CD4-positive, CD25-positive, alpha-beta regulatory T cell (primary cell): ENCODE measurements at regions not wholly inside any gene's neighbourhood (a gene's known extent, or its start where the extent isn't known, plus 50 kb on each side); places are given as distances from the start of the nearest gene placed in this dataset.
"Not testable (repeated sequence)": the region's sequence is repeated elsewhere in the genome, so short reads cannot be mapped to it uniquely, and the experiment has no call there.

ENCODE experiments used
- ATAC-seq, 2 donors: fragments of 150-1000 bp; cut with Tn5 transposase; one replicate each; pipeline ENCODE4 v1.10.0; 2021; ENCODE audit warnings: low read depth in 2 of 2, moderate number of reproducible peaks in 2 of 2, moderate library complexity in 1 of 2
- DNase-seq, 3 donors: peaks; one replicate each; pipeline versions ENCODE4 v3.0.0 to v3.0.0-alpha.2; 2012 to 2022; ENCODE audit warnings: mixed read lengths in 1 of 3
- H3K27ac ChIP-seq: one replicate; pipeline ENCODE4 v1.7.0; 2013; ENCODE audit warnings: mild to moderate bottlenecking, low read length; ENCODE audit not compliant: insufficient read depth, poor library complexity, severe bottlenecking
- H3K27me3 ChIP-seq: one replicate; pipeline ENCODE4 v1.7.0; 2013; ENCODE audit warnings: low read length; ENCODE audit not compliant: control insufficient read depth, insufficient read depth
- H3K36me3 ChIP-seq: one replicate; pipeline ENCODE4 v1.7.0; 2013; ENCODE audit warnings: mild to moderate bottlenecking, low read length, moderate library complexity; ENCODE audit not compliant: control insufficient read depth, insufficient read depth
- H3K4me1 ChIP-seq: 2 replicates; pipeline ENCODE4 v1.7.0; 2013; ENCODE audit warnings: mild to moderate bottlenecking, low read length; ENCODE audit not compliant: insufficient read depth, control insufficient read depth, poor library complexity, severe bottlenecking
- H3K4me3 ChIP-seq: one replicate; pipeline ENCODE4 v1.7.0; 2013; ENCODE audit warnings: low read depth, mild to moderate bottlenecking, low read length, moderate library complexity
- H3K9me3 ChIP-seq, 2 experiments: 1 replicate in 1 of 2; 2 replicates in 1 of 2; pipeline ENCODE4 v1.7.0; 2013; ENCODE audit warnings: low read length in 2 of 2, mild to moderate bottlenecking in 1 of 2, moderate library complexity in 1 of 2; ENCODE audit not compliant: control insufficient read depth in 2 of 2
- H3K27ac Mint-ChIP-seq, 3 donors: one replicate each; pipeline ENCODE4 v1.8.0; 2020 to 2022; ENCODE audit warnings: mild to moderate bottlenecking in 3 of 3, mixed read lengths in 3 of 3, moderate library complexity in 2 of 3
- H3K27me3 Mint-ChIP-seq: one replicate; pipeline ENCODE4 v1.8.0; 2022; ENCODE audit warnings: mild to moderate bottlenecking, mixed read lengths
- H3K36me3 Mint-ChIP-seq: one replicate; pipeline ENCODE4 v1.8.0; 2020; ENCODE audit warnings: mixed read lengths
- H3K4me1 Mint-ChIP-seq, 4 donors: one replicate each; pipeline ENCODE4 v1.8.0; 2020 to 2022; ENCODE audit warnings: mixed read lengths in 4 of 4, mild to moderate bottlenecking in 1 of 4
- H3K4me3 Mint-ChIP-seq, 4 donors: one replicate each; pipeline ENCODE4 v1.8.0; 2020 to 2022; ENCODE audit warnings: mild to moderate bottlenecking in 4 of 4, mixed read lengths in 4 of 4, moderate library complexity in 3 of 4
- H3K9me3 Mint-ChIP-seq, 7 donors: one replicate each; pipeline ENCODE4 v1.8.0; 2020 to 2022; ENCODE audit warnings: mixed read lengths in 7 of 7, mild to moderate bottlenecking in 3 of 7, moderate library complexity in 2 of 7

DNA sequence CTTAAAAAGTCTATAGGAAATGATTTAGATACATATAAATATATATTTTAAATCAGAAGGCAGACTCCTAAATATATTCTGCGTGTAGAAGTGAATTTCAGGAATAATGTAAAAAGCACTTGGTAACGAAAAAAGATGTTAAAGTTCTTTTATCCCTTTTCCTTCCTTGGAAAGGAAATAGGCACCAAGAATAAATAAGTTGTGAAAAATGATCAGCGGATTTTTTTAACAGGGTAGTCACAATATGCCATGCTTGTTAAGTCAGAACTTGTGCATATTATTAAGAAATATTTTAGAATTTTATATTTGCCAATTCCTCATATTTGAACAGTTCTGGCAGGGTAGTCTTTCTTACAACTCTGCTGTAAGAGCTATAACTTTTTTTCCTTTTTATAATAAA, 173.8 kb downstream of the CD83 start:
- peaks cover 5% of the 10 kb centered on the region for H3K27me3 Mint-ChIP-seq
- no peak overlapping the region for H3K4me3 Mint-ChIP-seq
- no peak for DNase-seq

DNA sequence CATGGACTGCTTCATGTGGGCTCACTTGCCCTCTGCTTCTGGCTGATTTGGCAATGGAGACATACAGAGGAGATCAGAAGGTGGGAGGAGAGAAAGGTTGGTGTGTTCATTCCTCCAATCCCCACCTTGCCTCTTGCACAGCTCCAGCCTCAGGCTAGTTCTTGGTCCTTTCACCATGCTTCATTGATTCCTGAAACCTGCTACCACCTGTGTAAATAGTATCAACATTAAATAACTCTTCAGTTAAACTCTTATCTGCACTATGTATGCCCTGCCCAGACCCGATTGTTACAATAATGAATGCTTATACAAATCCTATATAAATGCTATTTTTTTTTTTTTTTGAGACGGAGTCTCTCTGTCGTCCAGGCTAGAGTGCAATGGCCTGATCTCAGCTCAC, 174.5 kb downstream of the CD83 start:
- Histone ChIP-seq H3K4me3 (no peak overlapping the region), H3K27me3 (no peaks in the 10 kb centered on the region), H3K9me3 (no peaks in the 10 kb centered on the region), H3K27ac (no peak overlapping the region), H3K4me1 (no peaks in the 10 kb centered on the region), H3K36me3 (no peaks in the 10 kb centered on the region)
- Mint-ChIP-seq H3K9me3 (peaks cover 0 to 4% (median 0%) of the 10 kb centered on the region in 7 donors), H3K27me3 (peaks cover 8% of the 10 kb centered on the region), H3K4me3 (no peak overlapping the region), H3K36me3 (no peaks in the 10 kb centered on the region), H3K27ac (no peak overlapping the region), H3K4me1 (peaks cover 0 to 7% (median 0%) of the 10 kb centered on the region in 4 donors)
- ATAC-seq (no peak), DNase-seq (no peak)

More for the DNA sequence above, 173.8 kb downstream of the CD83 start:
- ATAC-seq = no peak
- Mint-ChIP-seq H3K27ac (no peak overlapping the region), H3K4me1 (peaks cover 0 to 7% (median 0%) of the 10 kb centered on the region in 4 donors), H3K36me3 (no peaks in the 10 kb centered on the region), H3K9me3 (peaks cover 0 to 4% (median 0%) of the 10 kb centered on the region in 7 donors)
- no peaks in the 10 kb centered on the region for H3K9me3 ChIP-seq
- H3K4me3 ChIP-seq = no peak overlapping the region
- no peaks in the 10 kb centered on the region for H3K36me3 ChIP-seq
- no peaks in the 10 kb centered on the region for H3K4me1 ChIP-seq
- no peak overlapping the region for H3K27ac ChIP-seq
- H3K27me3 ChIP-seq = no peaks in the 10 kb centered on the region

DNA sequence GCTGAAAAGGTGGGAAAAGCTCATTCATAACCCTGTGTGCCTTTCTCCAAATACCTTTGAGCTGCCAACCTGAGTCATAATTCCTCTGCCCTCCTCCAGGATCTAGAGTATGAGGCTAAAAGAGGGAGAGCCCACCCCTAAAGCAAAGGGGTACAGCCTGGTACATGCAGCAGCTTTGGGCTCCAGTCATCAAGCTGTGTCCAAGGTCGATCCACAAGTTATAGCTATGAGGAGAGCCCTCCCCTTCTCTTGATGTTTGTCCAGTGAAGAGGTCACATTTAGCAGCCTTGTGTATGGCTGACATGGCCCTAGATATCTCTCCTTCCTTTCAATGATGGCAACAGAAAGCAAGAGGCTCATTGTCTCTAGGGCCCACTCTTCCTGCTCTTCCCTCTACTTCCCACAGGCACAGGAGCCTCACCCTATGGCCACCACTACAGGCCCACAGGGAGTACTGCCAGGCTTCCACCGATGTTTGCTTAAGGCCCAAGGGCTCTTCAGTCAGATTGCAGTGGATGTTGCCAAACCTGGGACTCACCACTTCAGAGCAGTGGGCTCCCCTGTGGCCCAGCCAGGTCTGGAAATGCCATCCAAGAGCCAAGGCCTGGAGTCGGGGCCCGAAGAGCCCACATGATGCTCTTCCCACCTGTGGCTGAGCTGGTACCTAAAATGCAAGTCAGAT, 176.8 kb downstream of the CD83 start:
- no peak overlapping the region for H3K4me3 Mint-ChIP-seq
- no peak overlapping the region for H3K4me3 ChIP-seq

DNA sequence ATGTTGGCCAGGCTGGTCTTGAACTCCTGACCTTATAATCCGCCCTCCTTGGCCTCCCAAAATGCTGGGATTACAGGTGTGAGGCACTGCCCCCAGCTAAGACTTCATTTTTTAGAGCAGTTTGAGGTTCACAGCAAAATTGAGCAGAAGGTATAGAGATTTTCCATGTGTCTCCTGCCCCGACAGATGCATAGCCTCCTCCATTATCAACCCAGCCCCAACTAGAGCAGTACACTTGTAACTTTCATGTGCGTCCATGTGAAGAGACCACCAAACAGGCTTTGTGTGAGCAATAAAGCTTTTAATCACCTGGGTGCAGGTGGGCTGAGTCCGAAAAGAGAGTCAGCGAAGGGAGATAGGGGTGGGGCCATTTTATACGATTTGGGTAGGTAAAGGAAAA, 179.1 kb downstream of the CD83 start:
- H3K27me3 Mint-ChIP-seq, ATAC-seq, DNase-seq, H3K4me3 ChIP-seq, H3K27ac Mint-ChIP-seq, H3K36me3 Mint-ChIP-seq, H3K9me3 Mint-ChIP-seq, H3K27ac ChIP-seq, H3K27me3 ChIP-seq, H3K4me1 Mint-ChIP-seq, H3K9me3 ChIP-seq, H3K4me3 Mint-ChIP-seq, H3K36me3 ChIP-seq, H3K4me1 ChIP-seq: not testable (repeated sequence)

More for the DNA sequence above, 176.8 kb downstream of the CD83 start:
- H3K36me3 ChIP-seq = no peaks in the 10 kb centered on the region
- H3K9me3 Mint-ChIP-seq = no peaks in the 10 kb centered on the region
- DNase-seq (no peak), ATAC-seq (no peak)
- no peak overlapping the region for H3K27ac ChIP-seq
- peaks cover 0 to 7% (median under 1%) of the 10 kb centered on the region in 4 donors for H3K4me1 Mint-ChIP-seq
- no peaks in the 10 kb centered on the region for H3K9me3 ChIP-seq
- H3K27me3 Mint-ChIP-seq = peaks cover 8% of the 10 kb centered on the region
- H3K36me3 Mint-ChIP-seq = no peaks in the 10 kb centered on the region
- no peaks in the 10 kb centered on the region for H3K27me3 ChIP-seq
- no peaks in the 10 kb centered on the region for H3K4me1 ChIP-seq
- no peak overlapping the region for H3K27ac Mint-ChIP-seq

DNA sequence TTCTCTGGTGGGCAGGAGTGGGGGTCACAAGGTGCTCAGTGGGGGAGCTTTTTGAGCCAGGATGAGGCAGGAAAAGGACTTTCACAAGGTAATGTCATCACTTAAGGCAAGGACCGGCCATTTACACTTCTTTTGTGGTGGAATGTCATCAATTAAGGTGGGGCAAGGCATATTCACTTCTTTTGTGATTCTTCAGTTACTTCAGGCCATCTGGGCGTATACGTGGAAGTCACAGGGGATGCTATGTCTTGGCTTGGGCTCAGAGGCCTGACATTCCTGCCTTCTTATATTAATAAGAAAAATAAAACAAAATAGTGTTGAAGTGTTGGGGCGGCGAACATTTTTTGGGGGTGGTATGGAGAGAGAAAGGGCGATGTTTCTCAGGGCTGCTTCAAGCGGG, 179.5 kb downstream of the CD83 start:
- H3K27ac ChIP-seq, ATAC-seq, H3K4me3 ChIP-seq, H3K36me3 ChIP-seq, H3K9me3 Mint-ChIP-seq, H3K4me1 Mint-ChIP-seq, H3K27ac Mint-ChIP-seq, H3K27me3 ChIP-seq, H3K36me3 Mint-ChIP-seq, H3K9me3 ChIP-seq, H3K4me1 ChIP-seq, H3K27me3 Mint-ChIP-seq, DNase-seq, H3K4me3 Mint-ChIP-seq: not testable (repeated sequence)

DNA sequence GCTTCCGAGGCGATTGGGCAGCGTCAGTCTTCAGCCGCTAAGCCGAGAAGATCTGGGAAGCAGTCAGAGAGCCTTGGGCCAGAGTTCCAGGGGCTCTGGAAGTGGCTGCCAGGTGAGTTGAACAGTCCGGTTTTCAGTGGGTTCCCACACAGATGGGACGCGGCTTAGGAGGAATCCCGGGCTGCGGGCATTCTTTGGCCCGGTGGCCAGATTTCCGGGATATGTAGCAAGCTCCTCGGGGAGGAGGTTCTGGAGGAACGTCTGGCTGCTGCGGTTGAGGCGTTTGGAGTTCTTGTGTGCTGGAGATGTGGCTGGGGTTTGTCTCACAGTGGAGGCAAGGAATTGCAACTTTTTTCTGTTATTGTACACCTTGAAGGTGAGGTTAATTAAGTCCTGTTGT, 182.6 kb downstream of the CD83 start:
- not testable (repeated sequence) for H3K9me3 Mint-ChIP-seq, DNase-seq, H3K4me1 ChIP-seq, H3K36me3 Mint-ChIP-seq, H3K9me3 ChIP-seq, ATAC-seq, H3K4me1 Mint-ChIP-seq, H3K27me3 ChIP-seq, H3K27ac ChIP-seq, H3K4me3 Mint-ChIP-seq, H3K4me3 ChIP-seq, H3K27me3 Mint-ChIP-seq, H3K27ac Mint-ChIP-seq, H3K36me3 ChIP-seq

DNA sequence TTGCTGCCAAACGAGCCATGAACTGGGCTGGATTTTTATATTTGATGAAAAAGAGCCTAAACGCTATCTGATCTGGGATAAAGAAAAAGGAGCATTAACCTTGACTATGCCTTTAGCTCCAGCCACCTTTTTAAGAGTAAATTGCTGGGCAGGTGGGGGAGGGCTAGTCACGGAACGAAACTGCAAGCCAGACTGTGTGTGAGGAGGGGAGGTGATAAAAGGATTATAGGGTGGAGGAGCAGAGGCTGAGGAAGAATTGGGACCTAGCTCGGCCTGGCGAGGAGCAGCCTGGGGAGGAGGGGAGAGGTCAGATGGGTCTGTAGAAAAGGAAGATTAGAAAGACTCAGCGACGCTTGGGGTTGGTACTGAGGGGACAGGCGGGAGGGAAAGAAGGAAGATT, 183.1 kb downstream of the CD83 start:
- not testable (repeated sequence) for H3K4me3 Mint-ChIP-seq, H3K27me3 Mint-ChIP-seq, H3K27ac Mint-ChIP-seq, H3K27ac ChIP-seq, H3K4me3 ChIP-seq, H3K4me1 ChIP-seq, DNase-seq, H3K36me3 ChIP-seq, H3K9me3 Mint-ChIP-seq, H3K27me3 ChIP-seq, H3K4me1 Mint-ChIP-seq, H3K9me3 ChIP-seq, ATAC-seq, H3K36me3 Mint-ChIP-seq

DNA sequence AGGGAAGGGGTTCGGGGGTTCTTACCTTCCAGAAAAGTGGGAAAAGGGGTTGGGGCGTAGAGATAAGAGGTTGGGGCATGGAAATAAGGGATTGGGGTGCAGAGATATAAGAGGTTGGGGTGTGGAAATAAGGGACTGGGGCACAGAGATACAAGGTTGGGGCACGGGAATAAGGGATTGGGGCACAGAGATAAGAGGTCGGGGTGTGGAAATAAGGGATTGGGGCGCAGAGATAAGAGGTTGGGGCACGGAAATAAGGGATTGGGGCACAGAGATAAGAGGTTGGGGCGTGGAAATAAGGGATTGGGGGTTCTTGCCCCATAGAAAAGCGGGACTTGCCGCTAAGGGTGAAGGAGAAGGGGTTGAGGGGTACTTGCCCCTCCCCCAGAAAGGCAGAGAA, 183.9 kb downstream of the CD83 start:
- H3K27me3 Mint-ChIP-seq, H3K27ac Mint-ChIP-seq, H3K36me3 ChIP-seq, H3K27ac ChIP-seq, H3K36me3 Mint-ChIP-seq, H3K9me3 Mint-ChIP-seq, H3K4me3 ChIP-seq, H3K9me3 ChIP-seq, H3K4me1 ChIP-seq, DNase-seq, H3K4me3 Mint-ChIP-seq, H3K27me3 ChIP-seq, H3K4me1 Mint-ChIP-seq, ATAC-seq: not testable (repeated sequence)
